HG03439 (cell line): ENCODE measurements at regions not wholly inside any gene's neighbourhood (a gene's known extent, or its start where the extent isn't known, plus 50 kb on each side); places are given as distances from the start of the nearest gene placed in this dataset.

Source experiments
- ATAC-seq: cut with Tn5 transposase; IDR thresholded peaks from one replicate; pipeline ENCODE4 v1.9.1; 2021; ENCODE audit warnings: mild to moderate bottlenecking, moderate library complexity; ENCODE audit not compliant: unreplicated experiment

DNA sequence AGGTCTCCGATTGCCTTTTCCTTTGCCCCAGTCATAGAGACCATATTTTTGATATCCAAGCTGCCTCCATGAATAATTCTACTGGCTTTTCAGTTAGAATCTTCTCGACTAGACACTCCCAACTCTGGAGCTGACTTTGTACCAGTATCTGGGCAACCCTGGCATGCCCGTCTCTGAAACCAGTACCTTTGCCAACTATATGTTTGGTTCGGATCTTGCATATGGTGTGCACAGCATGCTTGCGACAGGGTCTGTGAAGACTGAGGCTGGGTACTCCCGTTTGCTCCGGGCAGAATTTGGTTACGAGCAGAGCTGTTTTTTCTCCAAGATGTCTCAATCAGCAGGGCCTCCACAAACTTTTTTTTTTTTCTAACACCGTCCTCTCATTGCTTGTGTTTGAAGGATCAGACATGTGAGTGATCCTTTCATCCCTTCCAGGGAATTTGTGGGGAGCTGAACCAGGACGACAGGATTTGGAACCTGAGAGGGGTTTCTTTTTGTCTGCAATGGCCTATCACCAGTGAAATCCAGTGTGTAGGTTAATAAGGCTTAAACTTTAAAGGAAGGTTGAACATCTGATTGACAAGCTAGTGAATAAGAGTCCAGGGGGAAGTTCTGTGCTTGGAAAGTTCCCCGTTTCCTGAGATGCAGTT is 322.3 kb downstream of the MYCN start:
- no peak for ATAC-seq

DNA sequence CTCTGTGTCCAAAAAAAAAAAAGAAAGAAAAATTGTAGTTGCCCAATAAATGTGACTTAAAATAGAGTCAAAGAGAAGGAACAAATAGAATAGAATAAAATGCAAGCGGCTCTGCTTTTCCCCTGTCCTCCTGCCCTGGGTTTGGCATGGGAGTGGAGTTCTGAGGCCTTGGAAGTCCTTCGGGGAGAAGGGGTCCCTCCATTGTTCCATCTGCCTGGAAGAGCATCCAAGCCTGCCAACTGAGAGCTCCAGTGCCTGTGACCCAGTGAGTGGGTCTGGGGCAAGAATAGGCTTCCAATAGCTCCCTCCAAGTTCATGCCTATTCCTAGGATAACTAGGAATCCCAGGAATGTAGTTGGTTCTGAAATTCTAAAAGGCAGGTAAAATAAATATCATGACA is 321.4 kb downstream of the MYCN start:
- no peak for ATAC-seq

DNA sequence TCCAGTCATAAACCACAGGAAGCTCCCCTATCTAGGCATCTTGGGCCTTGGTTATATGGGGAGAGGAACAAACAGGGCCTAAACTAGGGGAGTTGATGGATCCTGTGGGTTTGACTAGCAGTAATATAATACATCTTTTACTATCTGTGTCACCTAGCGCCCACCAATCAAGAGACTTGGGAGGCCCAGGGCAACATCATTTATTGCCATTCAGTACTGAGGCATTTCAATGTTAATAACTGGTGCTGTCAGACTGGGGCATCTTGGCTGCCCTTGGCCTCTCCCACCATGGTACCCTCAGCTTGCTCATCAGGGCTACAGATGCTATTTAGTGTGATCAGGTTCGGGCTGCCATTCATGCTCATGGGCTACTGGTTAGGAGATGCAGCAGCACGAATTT is 320.7 kb downstream of the MYCN start:
- no peak for ATAC-seq

DNA sequence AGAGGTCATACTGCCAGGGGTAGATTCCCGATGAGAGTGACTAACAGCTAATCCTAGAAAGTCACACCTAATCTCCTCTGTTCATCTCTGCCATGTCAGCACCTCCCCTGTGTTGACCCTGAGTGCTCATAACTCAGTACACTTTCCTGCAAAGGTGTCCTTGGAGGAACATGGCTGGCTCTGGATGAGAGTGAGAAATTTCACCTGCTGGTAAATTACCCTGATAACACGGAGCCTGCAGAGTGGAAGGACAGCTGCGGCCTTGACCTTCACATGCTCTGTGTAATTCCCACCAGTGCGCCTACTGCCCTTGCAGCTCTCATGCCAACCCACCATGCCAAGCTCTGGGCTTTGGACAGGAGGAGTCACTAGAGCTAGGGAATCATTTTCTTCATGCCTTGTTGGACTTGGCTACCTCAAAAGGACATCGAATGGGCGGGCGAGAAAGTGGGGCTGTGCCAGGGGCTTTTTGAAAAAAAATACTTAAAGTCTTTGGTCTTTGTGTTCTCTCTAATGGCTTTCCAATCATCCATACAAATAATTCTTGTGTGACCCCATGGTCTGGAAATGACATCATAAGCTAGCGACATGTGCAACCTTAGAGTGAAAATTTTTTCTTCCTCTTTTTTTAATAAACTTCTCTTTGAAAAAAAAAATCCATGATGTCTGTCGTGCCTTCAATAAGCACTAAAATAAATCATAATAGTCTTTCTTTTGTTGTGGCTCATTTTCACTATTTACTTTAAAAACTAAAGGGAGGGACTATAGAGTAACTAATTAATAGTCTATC is 319.9 kb downstream of the MYCN start:
- ATAC-seq = no peak

- no peak for ATAC-seq
Measured at GRCh38 chr2:16259010-16259409, 318.7 kb downstream of the MYCN start.

- ATAC-seq = no peak
Measured at GRCh38 chr2:16258350-16258749, 318.0 kb downstream of the MYCN start.

- ATAC-seq = no peak
Measured at GRCh38 chr2:16257322-16258028, 317.1 kb downstream of the MYCN start.

GRCh38 chr2:16256601-16257321 is 316.4 kb downstream of the MYCN start:
- ATAC-seq = no peak

GRCh38 chr2:16255120-16255519 is 314.8 kb downstream of the MYCN start:
- no peak for ATAC-seq

GRCh38 chr2:16254356-16254965 is 314.1 kb downstream of the MYCN start:
- ATAC-seq = no peak

- no peak for ATAC-seq
Measured at GRCh38 chr2:16253291-16253690, 312.9 kb downstream of the MYCN start.

- ATAC-seq = no peak
Measured at GRCh38 chr2:16252891-16253290, 312.5 kb downstream of the MYCN start.

- no peak for ATAC-seq
Measured at GRCh38 chr2:16252251-16252650, 311.9 kb downstream of the MYCN start.

- ATAC-seq = no peak
Measured at GRCh38 chr2:16251511-16252225, 311.3 kb downstream of the MYCN start.

- ATAC-seq = no peak
Measured at GRCh38 chr2:16250886-16251285, 310.5 kb downstream of the MYCN start.

DNA sequence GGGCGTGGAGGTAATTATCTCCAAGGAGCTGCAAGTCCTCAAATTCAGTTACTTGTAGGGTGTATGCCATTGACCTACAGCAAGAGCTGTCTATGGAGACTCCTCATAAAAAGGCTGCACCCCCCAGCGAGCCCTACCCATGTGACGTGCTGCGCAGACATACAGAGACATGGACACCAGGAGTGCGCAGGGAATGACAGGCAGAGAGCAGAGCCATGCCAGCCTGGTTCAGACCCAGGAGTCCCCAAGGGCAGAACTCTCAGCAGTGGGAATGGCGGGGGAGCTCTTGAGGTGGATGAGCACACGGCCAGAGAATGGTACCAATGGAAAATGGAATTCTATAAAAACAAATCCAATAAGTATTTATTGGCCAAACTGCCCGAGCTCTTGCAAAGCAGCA is 310.1 kb downstream of the MYCN start:
- no peak for ATAC-seq

- ATAC-seq = no peak
Measured at GRCh38 chr2:16250056-16250425, 309.7 kb downstream of the MYCN start.

DNA sequence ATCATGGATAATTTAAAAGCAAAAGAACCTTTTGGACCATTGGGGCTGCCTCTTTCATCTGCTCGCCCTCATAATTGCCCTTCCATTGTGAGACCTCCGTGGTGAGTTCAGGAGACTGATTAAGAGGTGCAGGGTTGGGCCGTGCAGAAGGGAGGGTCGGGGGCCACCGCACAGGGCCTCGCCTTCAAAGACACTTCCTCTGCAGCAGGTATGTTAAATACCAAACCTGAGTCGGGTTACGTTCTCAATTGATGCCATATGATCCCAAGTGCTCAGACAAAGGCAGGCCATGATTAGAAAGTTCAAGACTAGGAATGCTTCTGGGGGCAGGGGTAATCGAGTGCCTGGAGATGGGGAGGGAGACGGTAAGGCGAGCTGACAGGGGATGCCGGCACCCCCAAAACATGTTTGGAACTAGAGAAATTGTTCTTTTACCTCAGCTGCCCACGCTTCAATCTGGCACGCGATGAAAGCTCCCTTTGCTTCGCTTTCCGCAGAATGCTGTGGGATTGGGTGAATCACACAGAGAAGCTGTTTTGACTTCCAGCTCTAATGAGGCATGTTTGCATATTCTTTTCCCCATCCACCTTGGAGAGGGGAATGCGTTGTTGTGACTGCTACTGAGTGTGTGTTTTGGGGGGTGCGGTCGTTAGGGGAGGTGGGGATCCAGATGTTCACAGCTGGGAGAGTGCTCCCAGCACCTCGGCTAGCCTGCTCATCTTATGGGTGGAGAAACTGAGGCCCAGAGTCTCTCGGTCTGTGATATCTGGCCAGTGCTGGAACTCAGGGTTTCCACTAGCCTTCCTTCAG is 309.1 kb downstream of the MYCN start:
- ATAC-seq = no peak

GRCh38 chr2:16248571-16249105 is 308.3 kb downstream of the MYCN start:
- ATAC-seq = no peak
